ENCODE measurements at regions not wholly inside any gene's neighbourhood (a gene's known extent, or its start where the extent isn't known, plus 50 kb on each side); places are given as distances from the start of the nearest gene placed in this dataset.

DNA sequence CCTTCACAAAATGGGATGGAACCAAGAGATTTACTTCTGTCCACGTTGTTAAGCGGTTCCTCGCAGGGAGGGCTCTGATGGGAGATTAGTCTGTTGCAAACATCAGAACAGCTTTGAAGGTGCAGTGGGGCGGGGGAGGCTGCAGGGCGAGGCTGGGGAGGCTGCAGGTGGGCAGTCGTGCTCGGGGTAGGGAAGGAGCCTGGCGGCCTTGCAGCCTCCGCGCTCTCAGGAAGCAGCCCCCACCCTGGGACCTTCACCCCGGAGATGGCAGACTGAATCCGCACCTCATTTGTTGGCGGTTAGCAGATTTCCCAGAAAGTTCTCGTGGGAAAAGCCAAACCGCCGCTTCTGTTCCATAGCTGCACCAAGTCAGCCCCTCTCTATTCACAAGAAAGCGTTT is 237.3 kb downstream of the BRD1 start:
- TF ChIP-seq, protein P1, sequence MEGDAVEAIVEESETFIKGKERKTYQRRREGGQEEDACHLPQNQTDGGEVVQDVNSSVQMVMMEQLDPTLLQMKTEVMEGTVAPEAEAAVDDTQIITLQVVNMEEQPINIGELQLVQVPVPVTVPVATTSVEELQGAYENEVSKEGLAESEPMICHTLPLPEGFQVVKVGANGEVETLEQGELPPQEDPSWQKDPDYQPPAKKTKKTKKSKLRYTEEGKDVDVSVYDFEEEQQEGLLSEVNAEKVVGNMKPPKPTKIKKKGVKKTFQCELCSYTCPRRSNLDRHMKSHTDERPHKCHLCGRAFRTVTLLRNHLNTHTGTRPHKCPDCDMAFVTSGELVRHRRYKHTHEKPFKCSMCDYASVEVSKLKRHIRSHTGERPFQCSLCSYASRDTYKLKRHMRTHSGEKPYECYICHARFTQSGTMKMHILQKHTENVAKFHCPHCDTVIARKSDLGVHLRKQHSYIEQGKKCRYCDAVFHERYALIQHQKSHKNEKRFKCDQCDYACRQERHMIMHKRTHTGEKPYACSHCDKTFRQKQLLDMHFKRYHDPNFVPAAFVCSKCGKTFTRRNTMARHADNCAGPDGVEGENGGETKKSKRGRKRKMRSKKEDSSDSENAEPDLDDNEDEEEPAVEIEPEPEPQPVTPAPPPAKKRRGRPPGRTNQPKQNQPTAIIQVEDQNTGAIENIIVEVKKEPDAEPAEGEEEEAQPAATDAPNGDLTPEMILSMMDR (conservative IDR thresholded peaks at IDR 0.05; ENCODE audit: low read depth, low read length), result no peak
- no peak for DNase-seq (ENCODE audit: low read depth)
- no peak overlapping the region for H3K4me3 ChIP-seq (ENCODE audit: low read depth, low read length)

DNA sequence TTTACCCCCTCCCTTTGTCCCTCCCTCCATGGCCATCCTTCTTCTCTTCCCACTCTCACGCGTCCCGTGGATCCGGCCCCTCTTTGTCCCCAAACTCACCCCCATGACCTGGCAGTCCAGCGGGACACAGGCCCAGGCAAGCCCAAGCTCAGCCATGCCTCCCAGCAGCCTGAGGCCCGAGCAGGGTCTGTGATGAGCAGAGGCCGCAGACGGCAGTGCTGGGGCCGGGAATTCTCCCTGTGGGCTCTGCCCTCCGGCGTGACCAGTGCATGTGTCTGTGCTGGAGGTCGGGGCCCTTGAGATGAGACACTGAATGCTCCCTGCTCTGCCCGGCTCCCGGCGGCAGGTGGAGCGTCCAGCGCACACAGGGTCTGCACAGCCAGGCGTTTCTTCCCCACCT is 237.9 kb downstream of the BRD1 start:
- H3K4me3 ChIP-seq (ENCODE audit: low read depth, low read length), result no peak overlapping the region
- TF ChIP-seq, protein P1 (conservative IDR thresholded peaks at IDR 0.05; ENCODE audit: low read depth, low read length), result no peak
- no peak for DNase-seq (ENCODE audit: low read depth)

DNA sequence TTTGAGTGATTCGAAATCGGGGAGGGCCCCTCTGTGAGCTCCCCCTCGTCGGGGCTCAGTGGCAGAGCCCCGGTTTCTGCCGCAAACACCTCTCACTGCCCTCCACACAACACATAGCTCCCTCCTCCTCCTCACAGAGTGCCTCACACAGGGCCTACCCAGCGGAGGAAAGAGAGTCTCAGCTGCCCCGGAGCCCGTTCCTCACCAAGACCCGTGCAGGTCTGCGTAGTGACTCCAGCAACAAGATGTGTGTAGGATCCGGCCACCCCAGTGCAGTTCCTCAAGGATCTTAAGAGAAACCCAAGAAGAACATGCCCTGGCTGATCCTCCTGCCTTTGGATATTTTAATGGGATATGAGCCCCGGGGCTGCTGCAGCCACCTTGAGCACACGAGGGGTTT is 238.4 kb downstream of the BRD1 start:
- no peak for DNase-seq (ENCODE audit: low read depth)
- H3K4me3 ChIP-seq (ENCODE audit: low read depth, low read length), result no peak overlapping the region
- TF ChIP-seq, protein P1 (conservative IDR thresholded peaks at IDR 0.05; ENCODE audit: low read depth, low read length), result no peak

DNA sequence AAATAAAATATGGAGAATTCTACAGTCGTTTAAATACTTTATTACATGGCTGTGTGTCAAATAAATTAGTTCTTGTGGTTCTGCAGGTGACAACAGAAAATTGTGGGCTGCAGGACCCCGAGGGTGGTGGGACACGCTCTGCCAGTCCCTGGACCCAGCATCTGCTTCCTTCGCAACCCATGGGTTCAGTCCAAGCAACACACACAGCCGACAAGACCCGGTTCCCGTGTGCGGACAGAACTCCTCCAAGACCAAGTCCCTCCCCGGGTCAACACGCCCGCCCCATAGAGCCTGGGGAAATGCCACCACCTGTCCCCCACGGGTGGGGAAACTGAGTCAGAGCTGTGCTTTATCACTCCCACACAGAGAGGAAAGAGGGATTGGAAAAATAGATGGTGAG is 238.9 kb downstream of the BRD1 start:
- TF ChIP-seq, protein P1 (conservative IDR thresholded peaks at IDR 0.05; ENCODE audit: low read depth, low read length), result no peak
- DNase-seq (ENCODE audit: low read depth), result no peak
- no peak overlapping the region for H3K4me3 ChIP-seq (ENCODE audit: low read depth, low read length)

DNA sequence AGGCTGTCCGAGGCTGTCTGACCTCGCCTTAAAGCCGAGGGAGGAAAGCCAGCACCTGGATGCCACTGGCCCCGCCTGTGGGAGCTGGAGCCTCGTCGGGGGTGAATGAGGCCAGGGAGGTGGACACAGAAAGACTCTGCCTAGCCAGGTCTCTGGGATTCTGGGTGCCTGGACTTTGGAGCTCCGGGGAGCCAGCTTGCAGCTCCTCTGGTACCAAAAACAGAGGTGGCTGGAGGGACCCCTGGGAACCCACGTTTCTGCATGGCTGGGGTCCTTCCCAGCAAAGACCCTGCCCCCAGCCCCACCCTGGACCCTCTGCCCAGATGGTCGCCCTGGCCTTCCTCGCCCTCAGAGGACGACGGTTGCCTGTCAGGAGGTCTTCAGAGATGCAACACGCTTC is 239.7 kb downstream of the BRD1 start:
- no peak for DNase-seq (ENCODE audit: low read depth)

DNA sequence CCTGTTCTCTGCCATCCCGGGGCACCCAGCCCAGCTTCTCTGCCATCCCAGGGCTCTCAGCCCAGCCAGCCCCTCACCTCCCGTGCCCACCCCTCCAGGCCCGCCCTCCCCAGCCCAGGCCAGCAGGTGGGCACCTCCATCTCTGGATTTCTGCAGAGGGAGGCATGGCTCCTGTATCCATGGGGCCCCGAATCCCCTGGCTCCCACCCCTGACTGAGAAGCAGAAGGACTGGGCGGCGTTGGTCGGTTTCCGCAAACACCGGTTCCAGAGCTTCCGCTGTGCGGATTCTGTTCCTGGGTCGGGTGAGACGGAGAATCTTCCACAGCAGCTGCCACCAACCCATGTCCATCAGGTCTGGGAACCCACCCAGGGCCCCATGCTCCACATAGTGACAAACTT is 240.3 kb downstream of the BRD1 start:
- H3K4me3 ChIP-seq (ENCODE audit: low read depth, low read length), result no peak overlapping the region
- TF ChIP-seq, protein P1 (conservative IDR thresholded peaks at IDR 0.05; ENCODE audit: low read depth, low read length), result no peak
- DNase-seq (ENCODE audit: low read depth), result no peak

More for the DNA sequence above, 239.7 kb downstream of the BRD1 start:
- no peak overlapping the region for H3K4me3 ChIP-seq (ENCODE audit: low read depth, low read length)
- TF ChIP-seq, protein P1 (conservative IDR thresholded peaks at IDR 0.05; ENCODE audit: low read depth, low read length), result no peak

DNA sequence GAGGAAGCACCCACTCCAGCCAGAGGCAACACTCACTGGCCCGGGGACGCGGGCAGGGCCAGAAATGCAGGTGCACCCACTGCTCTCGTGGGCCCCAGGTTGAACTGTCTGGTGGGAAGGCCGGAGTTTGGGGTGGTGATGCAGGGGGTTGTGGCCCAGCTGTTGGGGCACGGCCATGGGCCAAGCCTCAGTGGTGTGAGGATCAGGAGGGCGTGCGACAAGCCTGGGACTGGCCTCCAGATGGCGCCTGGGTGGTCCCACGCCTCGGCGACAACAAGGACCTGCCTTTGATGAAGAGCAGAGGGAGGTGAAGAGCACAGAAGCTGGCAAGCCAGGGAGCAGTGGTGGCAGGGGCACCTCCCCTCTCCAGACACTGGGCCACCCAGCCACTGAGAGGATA is 240.8 kb downstream of the BRD1 start:
- TF ChIP-seq, protein P1 (conservative IDR thresholded peaks at IDR 0.05; ENCODE audit: low read depth, low read length), result no peak
- no peak for DNase-seq (ENCODE audit: low read depth)
- H3K4me3 ChIP-seq (ENCODE audit: low read depth, low read length), result no peak overlapping the region
